AG09309 (cell line): ENCODE measurements at regions not wholly inside any gene's neighbourhood (a gene's known extent, or its start where the extent isn't known, plus 50 kb on each side); places are given as distances from the start of the nearest gene placed in this dataset.

ENCODE experiments used
- DNase-seq: peaks from one replicate; pipeline ENCODE4 v3.0.0-alpha.2; 2010; ENCODE audit warnings: low read depth
- H3K4me3 ChIP-seq: 2 replicates; pipeline ENCODE4 v1.5.1; 2011; ENCODE audit warnings: mild to moderate bottlenecking, low read depth, low read length, moderate library complexity; ENCODE audit not compliant: control insufficient read depth
- CTCF ChIP-seq: IDR thresholded peaks from 2 replicates; pipeline ENCODE4 v1.5.1; 2011; ENCODE audit warnings: mild to moderate bottlenecking, low read depth, low read length, inconsistent platforms; ENCODE audit not compliant: insufficient read depth, control insufficient read depth; ENCODE audit errors: missing control alignments

GRCh38 chr15:35751413-35752133 is 205.6 kb upstream of the DPH6 start:
- TF ChIP-seq CTCF = peak; percentile 73
- no peak overlapping the region for H3K4me3 ChIP-seq
- DNase-seq = peak; percentile 28

GRCh38 chr15:35752134-35752466 is 206.1 kb upstream of the DPH6 start:
- no peak for DNase-seq
- TF ChIP-seq CTCF = no peak
- no peak overlapping the region for H3K4me3 ChIP-seq

- DNase-seq = peak; percentile 37
- no peak for TF ChIP-seq CTCF
- H3K4me3 ChIP-seq = no peak overlapping the region
These were observed 207.5 kb upstream of the DPH6 start for GRCh38 chr15:35753486-35753885.

GRCh38 chr15:35755237-35755802 is 209.4 kb upstream of the DPH6 start:
- no peak overlapping the region for H3K4me3 ChIP-seq
- TF ChIP-seq CTCF = no peak
- DNase-seq = peak; percentile 23

- H3K4me3 ChIP-seq = no peak overlapping the region
- DNase-seq = no peak
- no peak for TF ChIP-seq CTCF
These were observed 210.7 kb upstream of the DPH6 start for GRCh38 chr15:35756623-35757022.

GRCh38 chr15:35757361-35757760 is 211.4 kb upstream of the DPH6 start:
- DNase-seq = no peak
- H3K4me3 ChIP-seq = no peak overlapping the region
- TF ChIP-seq CTCF = no peak
